SU-DHL-6 (cell line): ENCODE measurements at regions not wholly inside any gene's neighbourhood (a gene's known extent, or its start where the extent isn't known, plus 50 kb on each side); places are given as distances from the start of the nearest gene placed in this dataset.

ENCODE experiments used
- H2AFZ ChIP-seq: fragments of 200-600 bp; sonication (generic); 2 replicates; pipeline ENCODE4 v1.6.1; 2014; ENCODE audit warnings: low read depth, mild to moderate bottlenecking, moderate library complexity, mixed read lengths, antibody characterized with exemption, low read length; ENCODE audit not compliant: severe bottlenecking
- H3F3A ChIP-seq: fragments of 200-600 bp; shearing (Covaris generic); 2 replicates; pipeline ENCODE4 v1.6.0; 2016; ENCODE audit warnings: antibody characterized with exemption, mild to moderate bottlenecking; ENCODE audit not compliant: insufficient read depth
- H3K27ac ChIP-seq: fragments of 200-600 bp; sonication (generic); 2 replicates; pipeline ENCODE4 v1.5.1; 2016; ENCODE audit warnings: low read depth, mild to moderate bottlenecking, low read length, moderate library complexity, mixed read lengths
- H3K27me3 ChIP-seq: fragments of 200-600 bp; sonication (generic), shearing (Covaris generic); 2 replicates; pipeline ENCODE4 v1.6.0; 2014; ENCODE audit warnings: mild to moderate bottlenecking, low read length
- H3K36me3 ChIP-seq: fragments of 200-600 bp; sonication (generic); 2 replicates; pipeline ENCODE4 v1.6.1; 2014; ENCODE audit warnings: mild to moderate bottlenecking, low read length, mixed read lengths
- H3K4me2 ChIP-seq: fragments of 300-600, 200-600 bp; shearing (Covaris generic), sonication (generic); 2 replicates; pipeline ENCODE4 v1.6.0; 2014; ENCODE audit warnings: low read length, low read depth, mild to moderate bottlenecking; ENCODE audit not compliant: poor library complexity, severe bottlenecking
- H3K4me3 ChIP-seq: fragments of 200-600 bp; sonication (generic); 2 replicates; pipeline ENCODE4 v1.5.1; 2014; ENCODE audit warnings: antibody characterized with exemption, low read length, mild to moderate bottlenecking, mixed read lengths; ENCODE audit not compliant: insufficient read depth, poor library complexity, severe bottlenecking
- H3K79me2 ChIP-seq: fragments of 200-600 bp; sonication (generic); 2 replicates; pipeline ENCODE4 v1.6.1; 2014; ENCODE audit warnings: mild to moderate bottlenecking, low read length, moderate library complexity; ENCODE audit not compliant: insufficient read depth
- H3K9ac ChIP-seq: fragments of 200-600 bp; sonication (generic); 2 replicates; pipeline ENCODE4 v1.7.0; 2014; ENCODE audit warnings: mild to moderate bottlenecking, low read length
- H3K9me2 ChIP-seq: fragments of 200-600 bp; sonication (generic); replicated peaks from 2 replicates; pipeline ENCODE4 v1.6.1; 2014; ENCODE audit warnings: low read length; ENCODE audit not compliant: insufficient read depth
- H3K9me3 ChIP-seq: fragments of 200-600 bp; sonication (generic); 2 replicates; pipeline ENCODE4 v1.6.1; 2014; ENCODE audit warnings: low read length, mixed read lengths; ENCODE audit not compliant: insufficient read depth
- H4K20me1 ChIP-seq: fragments of 200-600 bp; sonication (generic); 2 replicates; pipeline ENCODE4 v1.6.1; 2014; ENCODE audit warnings: low read depth, mild to moderate bottlenecking, antibody characterized with exemption, low read length, moderate library complexity, mixed read lengths
- CTCF ChIP-seq: fragments of 200-600 bp; sonication (generic); IDR thresholded peaks from one replicate; pipeline ENCODE4 v1.5.1; 2017; ENCODE audit warnings: antibody characterized with exemption, mild to moderate bottlenecking, low read length, moderate library complexity; ENCODE audit not compliant: insufficient read depth, poor library complexity, severe bottlenecking
- EZH2phosphoT487 ChIP-seq: fragments of 200-600 bp; sonication (generic), shearing (Covaris generic); conservative IDR thresholded peaks from 2 replicates; pipeline ENCODE4 v1.6.1; 2018; ENCODE audit warnings: mild to moderate bottlenecking, antibody characterized with exemption, low read length, moderate library complexity, mixed read lengths

- Histone ChIP-seq H3K27me3 (no peaks in the 10 kb centered on the region), H3K4me3 (no peak overlapping the region), H3K9me2 (no peaks in the 10 kb centered on the region), H3K79me2 (no peaks in the 10 kb centered on the region), H3F3A (no peaks in the 10 kb centered on the region), H3K27ac (no peak overlapping the region), H4K20me1 (no peaks in the 10 kb centered on the region), H3K4me2 (no peak overlapping the region), H3K9ac (no peak overlapping the region), H3K36me3 (no peaks in the 10 kb centered on the region), H2AFZ (no peak overlapping the region), H3K9me3 (no peaks in the 10 kb centered on the region)
- TF ChIP-seq CTCF (peak; percentile 44), EZH2phosphoT487 (no peak)
These were observed 104.9 kb upstream of the NXT1 start for GRCh38 chr20:23245553-23246181.

- H3F3A ChIP-seq = no peaks in the 10 kb centered on the region
- no peak overlapping the region for H2AFZ ChIP-seq
- no peak overlapping the region for H3K27ac ChIP-seq
- H3K9ac ChIP-seq = no peak overlapping the region
- no peaks in the 10 kb centered on the region for H3K9me3 ChIP-seq
- no peaks in the 10 kb centered on the region for H3K27me3 ChIP-seq
- no peaks in the 10 kb centered on the region for H3K9me2 ChIP-seq
- H3K4me3 ChIP-seq = no peak overlapping the region
- no peaks in the 10 kb centered on the region for H3K36me3 ChIP-seq
- H4K20me1 ChIP-seq = no peaks in the 10 kb centered on the region
- TF ChIP-seq EZH2phosphoT487 (no peak), CTCF (no peak)
- no peaks in the 10 kb centered on the region for H3K79me2 ChIP-seq
- no peak overlapping the region for H3K4me2 ChIP-seq
These were observed 105.6 kb upstream of the NXT1 start for GRCh38 chr20:23244916-23245552.

- Histone ChIP-seq H3K9ac (no peak overlapping the region), H3K9me2 (no peaks in the 10 kb centered on the region), H3K79me2 (no peaks in the 10 kb centered on the region), H3K4me3 (no peak overlapping the region), H3K36me3 (no peaks in the 10 kb centered on the region), H4K20me1 (no peaks in the 10 kb centered on the region), H3K4me2 (no peak overlapping the region), H2AFZ (no peak overlapping the region), H3K9me3 (no peaks in the 10 kb centered on the region), H3F3A (no peaks in the 10 kb centered on the region), H3K27ac (no peak overlapping the region), H3K27me3 (no peaks in the 10 kb centered on the region)
- TF ChIP-seq CTCF (no peak), EZH2phosphoT487 (no peak)
These were observed 106.3 kb upstream of the NXT1 start for GRCh38 chr20:23244156-23244915.
